Endothelial cell of umbilical vein (primary cell): ENCODE measurements at regions not wholly inside any gene's neighbourhood (a gene's known extent, or its start where the extent isn't known, plus 50 kb on each side); places are given as distances from the start of the nearest gene placed in this dataset.

ENCODE experiments used
- EZH2 ChIP-seq: IDR thresholded peaks from 2 replicates; pipeline ENCODE4 v1.6.1; 2012; ENCODE audit warnings: borderline replicate concordance, low read depth, mild to moderate bottlenecking, moderate library complexity, low read length, inconsistent platforms; ENCODE audit not compliant: severe bottlenecking
- FOS ChIP-seq: IDR thresholded peaks from 2 replicates; pipeline ENCODE4 v1.6.1; 2011; ENCODE audit warnings: mild to moderate bottlenecking, low read length, moderate library complexity, borderline replicate concordance; ENCODE audit not compliant: insufficient read depth
- MYC ChIP-seq: IDR thresholded peaks from one replicate; pipeline ENCODE4 v1.6.1; 2011; ENCODE audit warnings: mild to moderate bottlenecking, low read depth, low read length
- POLR2A ChIP-seq: IDR thresholded peaks from 2 replicates; pipeline ENCODE4 v1.6.1; 2012; ENCODE audit warnings: low read depth, mild to moderate bottlenecking, control low read depth, low read length
- POLR2AphosphoS5 ChIP-seq: IDR thresholded peaks from 2 replicates; pipeline ENCODE4 v1.6.1; 2012; ENCODE audit warnings: low read depth, mild to moderate bottlenecking, control low read depth, low read length, moderate library complexity; ENCODE audit not compliant: insufficient read depth
- TF ChIP-seq, protein P1 (sequence below), 2 donors: IDR thresholded peaks; 1 replicate in 1 of 2; 2 replicates in 1 of 2; pipeline ENCODE4 v1.5.1; 2011; ENCODE audit warnings: low read length in 2 of 2, mild to moderate bottlenecking in 2 of 2, moderate library complexity in 2 of 2, control low read depth in 1 of 2, inconsistent platforms in 1 of 2, low read depth in 1 of 2; ENCODE audit not compliant: insufficient read depth in 1 of 2; ENCODE audit errors: extremely low read depth in 1 of 2
- TF ChIP-seq, protein P2 (sequence below): IDR thresholded peaks from 2 replicates; pipeline ENCODE4 v1.6.1; 2011; ENCODE audit not compliant: insufficient read depth, insufficient read length

DNA sequence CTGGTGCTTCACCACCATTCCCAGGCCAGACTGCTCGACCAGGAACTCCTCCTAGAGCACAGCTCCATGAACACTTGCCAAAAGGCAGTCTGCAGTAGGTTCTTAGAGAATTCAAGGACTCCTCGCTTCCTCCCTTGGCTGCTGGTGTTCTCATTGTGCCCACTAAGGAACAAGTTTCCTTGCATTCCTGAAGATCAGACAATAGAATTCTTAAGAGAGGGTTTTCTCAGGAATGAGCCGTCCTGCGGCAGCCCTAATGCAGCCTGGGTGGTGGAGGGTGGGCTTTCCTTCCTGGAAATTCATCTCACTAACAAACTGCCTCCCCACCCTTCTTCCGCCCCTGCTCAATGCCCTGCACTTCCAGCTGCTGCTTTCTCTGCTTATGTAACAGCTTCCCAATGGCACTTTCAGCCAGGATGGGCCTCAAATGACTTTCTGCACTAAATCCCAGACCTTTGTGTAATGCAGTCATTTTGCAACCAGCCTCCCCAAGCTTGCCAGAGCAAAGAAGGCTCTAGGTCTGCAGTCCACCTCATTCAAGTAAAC lies 287.9 kb downstream of the PLPP3 start:
- TF ChIP-seq, protein P1, sequence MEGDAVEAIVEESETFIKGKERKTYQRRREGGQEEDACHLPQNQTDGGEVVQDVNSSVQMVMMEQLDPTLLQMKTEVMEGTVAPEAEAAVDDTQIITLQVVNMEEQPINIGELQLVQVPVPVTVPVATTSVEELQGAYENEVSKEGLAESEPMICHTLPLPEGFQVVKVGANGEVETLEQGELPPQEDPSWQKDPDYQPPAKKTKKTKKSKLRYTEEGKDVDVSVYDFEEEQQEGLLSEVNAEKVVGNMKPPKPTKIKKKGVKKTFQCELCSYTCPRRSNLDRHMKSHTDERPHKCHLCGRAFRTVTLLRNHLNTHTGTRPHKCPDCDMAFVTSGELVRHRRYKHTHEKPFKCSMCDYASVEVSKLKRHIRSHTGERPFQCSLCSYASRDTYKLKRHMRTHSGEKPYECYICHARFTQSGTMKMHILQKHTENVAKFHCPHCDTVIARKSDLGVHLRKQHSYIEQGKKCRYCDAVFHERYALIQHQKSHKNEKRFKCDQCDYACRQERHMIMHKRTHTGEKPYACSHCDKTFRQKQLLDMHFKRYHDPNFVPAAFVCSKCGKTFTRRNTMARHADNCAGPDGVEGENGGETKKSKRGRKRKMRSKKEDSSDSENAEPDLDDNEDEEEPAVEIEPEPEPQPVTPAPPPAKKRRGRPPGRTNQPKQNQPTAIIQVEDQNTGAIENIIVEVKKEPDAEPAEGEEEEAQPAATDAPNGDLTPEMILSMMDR (IDR thresholded peaks at IDR 0.05; ENCODE audit: extremely low read depth in 1 of 2, insufficient read depth in 1 of 2, low read depth in 1 of 2, low read length in 2 of 2) = no peak
- TF ChIP-seq, protein P2, sequence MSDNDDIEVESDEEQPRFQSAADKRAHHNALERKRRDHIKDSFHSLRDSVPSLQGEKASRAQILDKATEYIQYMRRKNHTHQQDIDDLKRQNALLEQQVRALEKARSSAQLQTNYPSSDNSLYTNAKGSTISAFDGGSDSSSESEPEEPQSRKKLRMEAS = no peak
- TF ChIP-seq EZH2 (no peak), FOS (no peak), POLR2AphosphoS5 (no peak), POLR2A (no peak), MYC (no peak)
